GM12892 (cell line): ENCODE measurements at regions not wholly inside any gene's neighbourhood (a gene's known extent, or its start where the extent isn't known, plus 50 kb on each side); places are given as distances from the start of the nearest gene placed in this dataset.

ENCODE experiments used
- POLR2A ChIP-seq: IDR thresholded peaks from 2 replicates; pipeline ENCODE4 v1.6.1; 2011; ENCODE audit warnings: low read depth, low read length, control low read depth
- POLR2AphosphoS5 ChIP-seq: IDR thresholded peaks from 2 replicates; pipeline ENCODE4 v1.6.1; 2011; ENCODE audit warnings: low read depth, low read length, control low read depth

DNA sequence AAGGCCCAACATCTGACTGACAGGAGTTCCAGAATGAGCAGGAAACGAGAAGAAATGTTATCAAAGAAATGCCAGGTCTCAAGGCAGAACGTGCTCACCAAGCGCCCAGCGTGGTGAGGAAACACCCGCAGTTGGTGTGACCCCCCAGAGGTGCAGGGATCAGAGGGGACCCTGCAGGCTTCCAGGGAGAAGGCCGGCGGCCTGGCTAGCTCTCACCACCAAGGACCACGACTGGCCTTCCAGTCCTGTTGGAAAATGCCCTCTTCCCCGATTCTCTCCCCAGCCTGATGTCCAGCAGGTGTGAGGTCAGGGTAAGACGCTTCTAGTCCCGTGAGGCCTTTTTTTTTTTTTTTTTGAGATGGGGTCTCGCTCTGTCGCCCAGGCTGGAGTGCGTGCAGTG lies 189.1 kb downstream of the IGLL1 start:
- no peak for TF ChIP-seq POLR2AphosphoS5
- TF ChIP-seq POLR2A: no peak
